Lower leg skin (tissue), 3 donors: ENCODE measurements at regions not wholly inside any gene's neighbourhood (a gene's known extent, or its start where the extent isn't known, plus 50 kb on each side); places are given as distances from the start of the nearest gene placed in this dataset.

ENCODE experiments used
- CTCF ChIP-seq, 3 donors: fragments of 450-650 bp; IDR thresholded peaks; one replicate each; pipeline ENCODE4 v1.5.1; 2016; ENCODE audit warnings: antibody characterized with exemption in 3 of 3, mild to moderate bottlenecking in 3 of 3, moderate library complexity in 2 of 3
- POLR2A ChIP-seq, 2 donors: fragments of 450-650 bp; IDR thresholded peaks; one replicate each; pipeline ENCODE4 v1.6.1; 2016 to 2017; ENCODE audit warnings: antibody characterized with exemption in 2 of 2, mild to moderate bottlenecking in 1 of 2, moderate library complexity in 1 of 2

GRCh38 chr2:7692657-7693161 is 775.5 kb downstream of the RNF144A start:
- TF ChIP-seq POLR2A (IDR thresholded peaks at IDR 0.05) (no peak), CTCF (IDR thresholded peaks at IDR 0.05) (no peak)
